ENCODE measurements at regions not wholly inside any gene's neighbourhood (a gene's known extent, or its start where the extent isn't known, plus 50 kb on each side); places are given as distances from the start of the nearest gene placed in this dataset.
A peak's percentile ranks its signal among the peaks of the same experiment; 100 is the strongest.

DNA sequence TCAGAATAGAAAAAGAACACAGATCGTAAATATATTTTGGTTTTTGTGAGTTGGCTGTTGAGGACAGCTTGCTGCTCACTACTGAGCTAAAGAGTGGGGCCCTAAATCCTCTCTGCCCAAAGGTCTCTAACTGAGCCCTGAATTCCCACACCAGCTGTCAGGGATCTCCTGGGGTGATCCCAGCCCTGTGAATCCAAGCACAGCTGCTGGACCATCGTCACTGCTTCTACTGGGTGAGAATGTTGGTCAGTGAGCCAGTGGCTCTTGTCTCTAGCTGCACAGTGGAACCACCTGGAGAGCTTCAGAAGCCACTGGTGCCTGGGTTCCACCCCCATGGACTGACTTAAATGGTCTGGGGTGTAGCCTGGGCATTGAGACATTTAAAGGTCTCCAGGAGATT, 90.5 kb upstream of the IL12A start:
- no peaks in the 10 kb centered on the region for H3K27me3 Mint-ChIP-seq (ENCODE audit: insufficient read depth)
- Histone ChIP-seq H3K9me3 (ENCODE audit: control insufficient read depth, low read length) (no peaks in the 10 kb centered on the region), H3K27me3 (ENCODE audit: control insufficient read depth, insufficient read depth, low read length, poor library complexity, severe bottlenecking) (no peaks in the 10 kb centered on the region), H3K9ac (ENCODE audit: extremely low read depth, low read length, poor library complexity, severe bottlenecking) (no peak overlapping the region), H3K4me3 (ENCODE audit: low read length) (no peak overlapping the region), H3K36me3 (ENCODE audit: control insufficient read depth, insufficient read depth, low read length) (no peaks in the 10 kb centered on the region), H3K27ac (ENCODE audit: low read depth, low read length) (no peak overlapping the region), H3K4me1 (ENCODE audit: control insufficient read depth, insufficient read depth, low read length) (no peaks in the 10 kb centered on the region)
- H3K4me1 Mint-ChIP-seq: no peaks in the 10 kb centered on the region
- TF ChIP-seq, protein P1, sequence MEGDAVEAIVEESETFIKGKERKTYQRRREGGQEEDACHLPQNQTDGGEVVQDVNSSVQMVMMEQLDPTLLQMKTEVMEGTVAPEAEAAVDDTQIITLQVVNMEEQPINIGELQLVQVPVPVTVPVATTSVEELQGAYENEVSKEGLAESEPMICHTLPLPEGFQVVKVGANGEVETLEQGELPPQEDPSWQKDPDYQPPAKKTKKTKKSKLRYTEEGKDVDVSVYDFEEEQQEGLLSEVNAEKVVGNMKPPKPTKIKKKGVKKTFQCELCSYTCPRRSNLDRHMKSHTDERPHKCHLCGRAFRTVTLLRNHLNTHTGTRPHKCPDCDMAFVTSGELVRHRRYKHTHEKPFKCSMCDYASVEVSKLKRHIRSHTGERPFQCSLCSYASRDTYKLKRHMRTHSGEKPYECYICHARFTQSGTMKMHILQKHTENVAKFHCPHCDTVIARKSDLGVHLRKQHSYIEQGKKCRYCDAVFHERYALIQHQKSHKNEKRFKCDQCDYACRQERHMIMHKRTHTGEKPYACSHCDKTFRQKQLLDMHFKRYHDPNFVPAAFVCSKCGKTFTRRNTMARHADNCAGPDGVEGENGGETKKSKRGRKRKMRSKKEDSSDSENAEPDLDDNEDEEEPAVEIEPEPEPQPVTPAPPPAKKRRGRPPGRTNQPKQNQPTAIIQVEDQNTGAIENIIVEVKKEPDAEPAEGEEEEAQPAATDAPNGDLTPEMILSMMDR (conservative IDR thresholded peaks at IDR 0.05): no peak
- H3K4me3 Mint-ChIP-seq: no peak overlapping the region
- no peak overlapping the region for H3K27ac Mint-ChIP-seq
- no peak for DNase-seq
- no peaks in the 10 kb centered on the region for H3K36me3 Mint-ChIP-seq (ENCODE audit: low read depth)
- 92% methylated on average over 2 of the region's 2 CpGs; no CpG with 5 or more reads in 1 of the 2 experiments for WGBS, 2 experiments (ENCODE audit: insufficient coverage in 1 of 2, insufficient read length in 1 of 2)
- no peaks in the 10 kb centered on the region for H3K9me3 Mint-ChIP-seq

DNA sequence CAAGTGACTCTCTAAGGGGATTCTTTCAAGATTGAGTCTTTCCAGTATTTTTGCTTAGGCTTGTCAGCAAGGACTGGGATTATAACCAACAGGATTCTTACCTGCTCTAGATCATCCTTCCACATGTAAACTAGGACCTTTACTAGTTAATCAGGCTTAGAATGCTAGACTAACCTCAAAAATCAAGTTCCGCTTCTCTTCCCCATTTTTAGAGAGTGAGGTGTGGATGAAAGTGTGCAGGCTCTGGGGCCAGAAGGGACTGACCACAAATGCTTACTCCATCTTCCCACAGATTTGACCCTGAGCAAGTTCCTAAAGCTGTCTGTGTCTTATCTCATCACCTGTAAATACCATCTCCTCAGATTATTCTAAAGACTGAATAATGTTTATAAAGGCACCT, 89.5 kb upstream of the IL12A start:
- H3K27ac ChIP-seq (ENCODE audit: low read depth, low read length): no peak overlapping the region
- Mint-ChIP-seq H3K27ac (no peak overlapping the region), H3K27me3 (ENCODE audit: insufficient read depth) (no peaks in the 10 kb centered on the region), H3K36me3 (ENCODE audit: low read depth) (no peaks in the 10 kb centered on the region), H3K4me1 (no peaks in the 10 kb centered on the region), H3K4me3 (no peak overlapping the region), H3K9me3 (no peaks in the 10 kb centered on the region)
- DNase-seq: no peak
- no peak overlapping the region for H3K4me3 ChIP-seq (ENCODE audit: low read length)
- no peaks in the 10 kb centered on the region for H3K27me3 ChIP-seq (ENCODE audit: control insufficient read depth, insufficient read depth, low read length, poor library complexity, severe bottlenecking)
- no peaks in the 10 kb centered on the region for H3K9me3 ChIP-seq (ENCODE audit: control insufficient read depth, low read length)
- H3K4me1 ChIP-seq (ENCODE audit: control insufficient read depth, insufficient read depth, low read length): no peaks in the 10 kb centered on the region
- 100% methylated on average over 1 of the region's 1 CpG; no CpG with 5 or more reads in 1 of the 2 experiments for WGBS, 2 experiments (ENCODE audit: insufficient coverage in 1 of 2, insufficient read length in 1 of 2)
- H3K36me3 ChIP-seq (ENCODE audit: control insufficient read depth, insufficient read depth, low read length): no peaks in the 10 kb centered on the region
- no peak overlapping the region for H3K9ac ChIP-seq (ENCODE audit: extremely low read depth, low read length, poor library complexity, severe bottlenecking)
- TF ChIP-seq, protein P1 (conservative IDR thresholded peaks at IDR 0.05): no peak

DNA sequence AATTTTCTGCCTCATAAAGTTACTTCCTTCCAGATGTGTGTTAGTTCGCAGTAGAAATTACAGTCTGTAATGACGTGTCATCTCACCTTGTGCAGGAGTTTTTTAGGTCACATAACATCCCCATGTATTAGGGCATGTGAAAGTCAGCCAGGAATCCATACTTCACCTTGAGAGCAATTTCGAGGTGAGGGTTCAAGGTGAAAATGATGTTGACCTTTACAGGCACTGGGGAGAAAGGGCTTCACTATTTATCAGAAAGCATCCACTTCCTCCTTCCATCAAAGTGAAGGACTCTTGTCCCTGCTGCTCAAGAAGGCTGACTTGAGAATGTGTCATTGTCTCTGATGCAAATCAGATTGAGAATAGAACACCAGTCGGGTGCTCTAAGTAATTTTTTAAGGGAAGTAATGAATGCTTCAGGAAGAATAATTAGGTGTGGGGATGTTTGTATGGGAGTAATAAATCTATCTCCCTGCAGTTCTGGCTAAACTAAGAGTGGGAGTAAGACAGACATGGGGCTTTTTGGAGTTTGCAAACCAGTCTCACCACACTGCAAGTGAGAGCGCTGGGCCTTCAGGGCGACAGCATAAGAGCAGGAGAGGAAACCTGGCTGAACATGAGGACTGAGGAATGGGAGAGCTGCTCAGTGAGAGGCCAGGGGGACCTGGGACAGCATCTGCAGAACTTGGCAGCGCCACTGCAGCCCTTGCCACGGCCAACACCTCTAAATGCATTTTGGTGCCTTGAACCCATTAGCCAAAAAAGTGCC, 85.9 kb upstream of the IL12A start:
- no peaks in the 10 kb centered on the region for H3K36me3 ChIP-seq (ENCODE audit: control insufficient read depth, insufficient read depth, low read length)
- WGBS, 2 experiments (ENCODE audit: insufficient coverage in 1 of 2, insufficient read length in 1 of 2): 78 to 87% methylated on average over 3 to 8 of the region's 8 CpGs
- peak; percentile 55 for DNase-seq
- no peak overlapping the region for H3K27ac ChIP-seq (ENCODE audit: low read depth, low read length)
- H3K9ac ChIP-seq (ENCODE audit: extremely low read depth, low read length, poor library complexity, severe bottlenecking): no peak overlapping the region
- no peaks in the 10 kb centered on the region for H3K4me1 ChIP-seq (ENCODE audit: control insufficient read depth, insufficient read depth, low read length)
- Mint-ChIP-seq H3K27me3 (ENCODE audit: insufficient read depth) (no peaks in the 10 kb centered on the region), H3K27ac (no peak overlapping the region), H3K4me3 (no peak overlapping the region), H3K36me3 (ENCODE audit: low read depth) (no peaks in the 10 kb centered on the region), H3K9me3 (no peaks in the 10 kb centered on the region), H3K4me1 (no peaks in the 10 kb centered on the region)
- no peak overlapping the region for H3K4me3 ChIP-seq (ENCODE audit: low read length)
- no peaks in the 10 kb centered on the region for H3K27me3 ChIP-seq (ENCODE audit: control insufficient read depth, insufficient read depth, low read length, poor library complexity, severe bottlenecking)
- TF ChIP-seq, protein P1 (conservative IDR thresholded peaks at IDR 0.05): no peak
- no peaks in the 10 kb centered on the region for H3K9me3 ChIP-seq (ENCODE audit: control insufficient read depth, low read length)

Measured in endodermal cell (in vitro differentiated cells).